ENCODE measurements at regions not wholly inside any gene's neighbourhood (a gene's known extent, or its start where the extent isn't known, plus 50 kb on each side); places are given as distances from the start of the nearest gene placed in this dataset.
"Not testable (repeated sequence)": the region's sequence is repeated elsewhere in the genome, so short reads cannot be mapped to it uniquely, and the experiment has no call there.

DNA sequence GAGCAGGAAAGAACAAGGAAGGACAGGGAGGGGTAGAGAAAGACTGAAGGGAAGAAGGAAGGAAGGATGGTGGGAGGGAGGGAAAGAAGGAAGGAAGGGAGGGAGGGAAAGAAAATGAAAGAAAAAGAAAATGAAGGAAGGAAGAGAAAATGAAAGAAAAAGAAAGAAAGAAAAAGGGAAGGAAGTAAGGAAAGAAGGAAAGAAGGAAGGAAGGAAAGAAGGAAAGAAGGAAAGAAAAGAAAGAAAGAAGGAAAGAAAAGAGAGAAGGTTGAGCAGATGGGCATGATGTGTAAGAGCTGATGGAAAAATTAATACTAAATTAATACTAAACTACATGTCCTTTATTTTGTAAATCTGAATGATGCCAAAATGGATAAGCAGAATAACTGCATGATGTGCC, 418.3 kb upstream of the CDIN1 start:
- Histone ChIP-seq H3K4me2 (no peak overlapping the region), H2AFZ (ENCODE audit: low read depth) (no peak overlapping the region)

DNA sequence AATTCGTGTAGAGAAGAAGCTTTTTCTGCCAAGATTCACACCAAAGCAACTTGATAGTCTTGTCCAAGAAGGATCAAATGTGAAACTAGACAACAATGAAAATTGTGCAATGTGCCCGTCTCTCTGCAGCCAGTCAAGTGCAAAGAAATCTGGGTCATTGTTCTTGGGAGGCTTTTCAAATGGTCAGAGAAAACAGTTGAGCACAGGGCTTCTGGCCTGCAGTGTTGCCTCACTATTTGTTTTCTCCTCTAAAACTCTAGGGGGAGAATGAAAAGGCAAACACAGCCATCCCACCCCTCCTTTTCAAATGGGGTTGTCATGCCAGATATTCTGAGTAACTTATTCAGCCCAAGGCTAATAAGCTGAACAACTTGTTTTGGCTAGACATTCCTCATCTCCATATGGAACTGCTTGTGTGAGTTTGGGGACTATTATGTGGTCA, 417.6 kb upstream of the CDIN1 start:
- H3K4me3 ChIP-seq (IDR thresholded peaks at IDR 0.05; ENCODE audit: insufficient read depth, low read depth, low read length) = no peak overlapping the region
- H3K36me3 ChIP-seq (ENCODE audit: insufficient read depth) = no peaks in the 10 kb centered on the region
- H3K79me2 ChIP-seq (ENCODE audit: insufficient read depth, low read depth) = no peaks in the 10 kb centered on the region
- H3K4me2 ChIP-seq = no peak overlapping the region
- H3K9ac ChIP-seq = no peak overlapping the region
- TF ChIP-seq, protein P1, sequence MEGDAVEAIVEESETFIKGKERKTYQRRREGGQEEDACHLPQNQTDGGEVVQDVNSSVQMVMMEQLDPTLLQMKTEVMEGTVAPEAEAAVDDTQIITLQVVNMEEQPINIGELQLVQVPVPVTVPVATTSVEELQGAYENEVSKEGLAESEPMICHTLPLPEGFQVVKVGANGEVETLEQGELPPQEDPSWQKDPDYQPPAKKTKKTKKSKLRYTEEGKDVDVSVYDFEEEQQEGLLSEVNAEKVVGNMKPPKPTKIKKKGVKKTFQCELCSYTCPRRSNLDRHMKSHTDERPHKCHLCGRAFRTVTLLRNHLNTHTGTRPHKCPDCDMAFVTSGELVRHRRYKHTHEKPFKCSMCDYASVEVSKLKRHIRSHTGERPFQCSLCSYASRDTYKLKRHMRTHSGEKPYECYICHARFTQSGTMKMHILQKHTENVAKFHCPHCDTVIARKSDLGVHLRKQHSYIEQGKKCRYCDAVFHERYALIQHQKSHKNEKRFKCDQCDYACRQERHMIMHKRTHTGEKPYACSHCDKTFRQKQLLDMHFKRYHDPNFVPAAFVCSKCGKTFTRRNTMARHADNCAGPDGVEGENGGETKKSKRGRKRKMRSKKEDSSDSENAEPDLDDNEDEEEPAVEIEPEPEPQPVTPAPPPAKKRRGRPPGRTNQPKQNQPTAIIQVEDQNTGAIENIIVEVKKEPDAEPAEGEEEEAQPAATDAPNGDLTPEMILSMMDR (conservative IDR thresholded peaks at IDR 0.05; ENCODE audit: low read depth, low read length) = no peak
- H4K20me1 ChIP-seq (ENCODE audit: insufficient read depth) = no peaks in the 10 kb centered on the region
- no peaks in the 10 kb centered on the region for H3K27me3 ChIP-seq (ENCODE audit: insufficient read depth, low read depth)
- H3K27ac ChIP-seq = no peak overlapping the region
- no peak overlapping the region for H2AFZ ChIP-seq (ENCODE audit: low read depth)
- no peaks in the 10 kb centered on the region for H3K4me1 ChIP-seq (ENCODE audit: low read depth, poor library complexity, severe bottlenecking)

More for the DNA sequence above, 418.3 kb upstream of the CDIN1 start:
- TF ChIP-seq, protein P1 (conservative IDR thresholded peaks at IDR 0.05; ENCODE audit: low read depth, low read length) = no peak
- Histone ChIP-seq H3K27me3 (ENCODE audit: insufficient read depth, low read depth) (no peaks in the 10 kb centered on the region), H4K20me1 (ENCODE audit: insufficient read depth) (no peaks in the 10 kb centered on the region), H3K36me3 (ENCODE audit: insufficient read depth) (no peaks in the 10 kb centered on the region), H3K9ac (no peak overlapping the region), H3K4me1 (ENCODE audit: low read depth, poor library complexity, severe bottlenecking) (no peaks in the 10 kb centered on the region), H3K79me2 (ENCODE audit: insufficient read depth, low read depth) (no peaks in the 10 kb centered on the region), H3K4me3 (IDR thresholded peaks at IDR 0.05; ENCODE audit: insufficient read depth, low read depth, low read length) (no peak overlapping the region), H3K27ac (no peak overlapping the region)

DNA sequence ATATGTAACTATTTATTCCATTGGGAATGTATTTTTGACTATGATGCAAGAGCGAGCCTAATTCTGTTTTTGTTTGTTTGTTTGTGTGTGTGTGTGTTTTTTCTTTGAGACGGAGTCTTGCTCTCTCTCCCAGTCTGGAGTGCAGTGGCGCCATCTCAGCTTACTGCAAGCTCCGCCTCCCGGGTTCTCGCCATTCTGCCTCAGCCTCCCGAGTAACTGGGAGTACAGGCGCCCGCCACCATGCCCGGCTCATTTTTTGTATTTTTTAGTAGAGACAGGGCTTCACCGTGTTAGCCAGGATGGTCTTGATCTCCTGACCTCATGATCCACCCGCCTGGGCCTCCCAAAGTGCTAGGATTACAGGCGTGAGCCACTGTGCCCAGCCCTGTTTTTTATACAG, 415.4 kb upstream of the CDIN1 start:
- not testable (repeated sequence) for H2AFZ ChIP-seq (ENCODE audit: low read depth); H3K36me3 ChIP-seq (ENCODE audit: insufficient read depth); H3K4me2 ChIP-seq; H3K9ac ChIP-seq; H3K79me2 ChIP-seq (ENCODE audit: insufficient read depth, low read depth); H3K27ac ChIP-seq; H3K4me1 ChIP-seq (ENCODE audit: low read depth, poor library complexity, severe bottlenecking); H3K27me3 ChIP-seq (ENCODE audit: insufficient read depth, low read depth); H4K20me1 ChIP-seq (ENCODE audit: insufficient read depth); H3K4me3 ChIP-seq (IDR thresholded peaks at IDR 0.05; ENCODE audit: insufficient read depth, low read depth, low read length)

DNA sequence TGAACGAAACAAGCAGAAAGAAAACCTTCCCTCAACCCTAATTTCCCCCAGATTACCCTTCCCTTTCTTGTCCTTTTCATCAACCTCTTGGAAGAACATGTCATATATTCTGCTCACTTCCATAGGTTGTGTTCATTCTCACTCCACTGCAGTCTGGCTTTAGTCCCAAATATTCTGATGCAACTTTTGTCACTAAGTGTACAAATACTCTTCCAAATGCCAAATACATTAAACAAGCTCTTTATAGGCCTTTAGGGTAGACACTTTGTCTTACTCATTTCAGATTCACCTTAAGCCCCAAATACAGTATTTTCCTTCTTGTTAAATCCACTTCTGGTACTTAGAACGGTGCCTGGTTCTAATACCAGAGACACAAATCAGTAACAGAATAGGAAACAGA, 406.5 kb upstream of the CDIN1 start:
- H3K27me3 ChIP-seq (ENCODE audit: insufficient read depth, low read depth) = no peaks in the 10 kb centered on the region
- H3K27ac ChIP-seq = no peak overlapping the region
- no peaks in the 10 kb centered on the region for H3K79me2 ChIP-seq (ENCODE audit: insufficient read depth, low read depth)
- no peaks in the 10 kb centered on the region for H4K20me1 ChIP-seq (ENCODE audit: insufficient read depth)
- H3K9ac ChIP-seq = no peak overlapping the region
- H2AFZ ChIP-seq (ENCODE audit: low read depth) = no peak overlapping the region
- no peak overlapping the region for H3K4me3 ChIP-seq (IDR thresholded peaks at IDR 0.05; ENCODE audit: insufficient read depth, low read depth, low read length)
- no peaks in the 10 kb centered on the region for H3K36me3 ChIP-seq (ENCODE audit: insufficient read depth)
- H3K4me1 ChIP-seq (ENCODE audit: low read depth, poor library complexity, severe bottlenecking) = no peaks in the 10 kb centered on the region
- H3K4me2 ChIP-seq = no peak overlapping the region
- TF ChIP-seq, protein P1 (conservative IDR thresholded peaks at IDR 0.05; ENCODE audit: low read depth, low read length) = no peak

DNA sequence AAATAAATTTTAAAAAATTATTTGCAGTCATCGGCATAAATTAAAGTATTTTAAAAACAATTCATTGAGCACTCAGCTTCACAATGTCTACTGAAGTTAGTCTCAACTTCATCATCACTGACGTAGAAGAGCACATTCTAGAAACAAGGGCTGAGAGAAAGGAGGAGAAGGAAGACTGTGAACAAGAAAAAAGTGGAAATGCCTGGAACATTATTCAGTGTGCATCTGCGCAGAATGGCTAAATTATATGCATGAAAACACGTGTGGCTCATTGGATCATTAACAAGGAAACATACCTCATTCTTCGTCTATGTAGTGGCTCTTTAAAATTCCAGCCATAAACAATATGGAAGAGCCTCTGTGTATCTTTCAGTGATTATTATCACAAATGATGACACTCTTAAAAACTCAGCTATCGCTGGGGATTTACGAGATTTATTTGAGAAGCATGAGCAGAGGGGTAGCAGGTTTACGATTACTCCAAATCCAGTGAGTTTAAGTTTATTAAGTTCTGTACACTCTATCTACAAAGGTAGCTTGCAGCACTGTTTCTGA, 404.2 kb upstream of the CDIN1 start:
- H4K20me1 ChIP-seq (ENCODE audit: insufficient read depth) = no peaks in the 10 kb centered on the region
- H3K4me2 ChIP-seq = no peak overlapping the region
- no peak overlapping the region for H3K9ac ChIP-seq
- H3K36me3 ChIP-seq (ENCODE audit: insufficient read depth) = no peaks in the 10 kb centered on the region
- no peaks in the 10 kb centered on the region for H3K79me2 ChIP-seq (ENCODE audit: insufficient read depth, low read depth)
- TF ChIP-seq, protein P1 (conservative IDR thresholded peaks at IDR 0.05; ENCODE audit: low read depth, low read length) = no peak
- no peaks in the 10 kb centered on the region for H3K27me3 ChIP-seq (ENCODE audit: insufficient read depth, low read depth)
- no peak overlapping the region for H3K27ac ChIP-seq
- no peak overlapping the region for H2AFZ ChIP-seq (ENCODE audit: low read depth)
- no peak overlapping the region for H3K4me3 ChIP-seq (IDR thresholded peaks at IDR 0.05; ENCODE audit: insufficient read depth, low read depth, low read length)
- H3K4me1 ChIP-seq (ENCODE audit: low read depth, poor library complexity, severe bottlenecking) = no peaks in the 10 kb centered on the region

All from KMS-11 (cell line).